ENCODE measurements at regions not wholly inside any gene's neighbourhood (a gene's known extent, or its start where the extent isn't known, plus 50 kb on each side); places are given as distances from the start of the nearest gene placed in this dataset.
"Not testable (repeated sequence)": the region's sequence is repeated elsewhere in the genome, so short reads cannot be mapped to it uniquely, and the experiment has no call there.

- DNase-seq = no peak
These were observed 137.0 kb upstream of the ATP5MC3 start for GRCh38 chr2:175318542-175318941.

- DNase-seq = no peak
These were observed 136.2 kb upstream of the ATP5MC3 start for GRCh38 chr2:175317751-175318150.

GRCh38 chr2:175312137-175312536 is 130.6 kb upstream of the ATP5MC3 start:
- DNase-seq = no peak

- DNase-seq = no peak
These were observed 129.4 kb upstream of the ATP5MC3 start for GRCh38 chr2:175310813-175311504.

- no peak for DNase-seq
These were observed 128.3 kb upstream of the ATP5MC3 start for GRCh38 chr2:175309799-175310198.

- DNase-seq = no peak
These were observed 126.5 kb upstream of the ATP5MC3 start for GRCh38 chr2:175308005-175308404.

- DNase-seq = no peak
These were observed 123.0 kb upstream of the ATP5MC3 start for GRCh38 chr2:175304541-175304940.

- no peak for DNase-seq
These were observed 112.3 kb upstream of the ATP5MC3 start for GRCh38 chr2:175293776-175294175.

- no peak for DNase-seq
These were observed 111.7 kb upstream of the ATP5MC3 start for GRCh38 chr2:175293195-175293594.

GRCh38 chr2:175282886-175283285 is 101.4 kb upstream of the ATP5MC3 start:
- no peak for DNase-seq

- no peak for DNase-seq
These were observed 100.8 kb upstream of the ATP5MC3 start for GRCh38 chr2:175282300-175282699.

GRCh38 chr2:175277772-175278171 is 96.3 kb upstream of the ATP5MC3 start:
- DNase-seq = no peak

GRCh38 chr2:175275539-175275938 is 94.0 kb upstream of the ATP5MC3 start:
- no peak for DNase-seq

GRCh38 chr2:175259164-175259563 is 77.7 kb upstream of the ATP5MC3 start:
- no peak for DNase-seq

GRCh38 chr2:175256806-175257585 is 75.5 kb upstream of the ATP5MC3 start:
- DNase-seq = no peak

GRCh38 chr2:175256391-175256790 is 74.9 kb upstream of the ATP5MC3 start:
- not testable (repeated sequence) for DNase-seq

- no peak for DNase-seq
These were observed 72.4 kb upstream of the ATP5MC3 start for GRCh38 chr2:175253871-175254270.

GRCh38 chr2:175251425-175252041 is 70.0 kb upstream of the ATP5MC3 start:
- DNase-seq = no peak

- no peak for DNase-seq
These were observed 65.6 kb upstream of the ATP5MC3 start for GRCh38 chr2:175247159-175247558.

GRCh38 chr2:175244697-175245096 is 63.2 kb upstream of the ATP5MC3 start:
- no peak for DNase-seq

GRCh38 chr2:175241691-175242090 is 60.2 kb upstream of the ATP5MC3 start:
- no peak for DNase-seq

GRCh38 chr2:175240033-175240432 is 58.5 kb upstream of the ATP5MC3 start:
- not testable (repeated sequence) for DNase-seq

GRCh38 chr2:175236930-175237329 is 55.4 kb upstream of the ATP5MC3 start:
- no peak for DNase-seq

GRCh38 chr2:175234650-175235049 is 53.1 kb upstream of the ATP5MC3 start:
- DNase-seq = no peak

Data from NCI-H187 (cell line).